ENCODE measurements at regions not wholly inside any gene's neighbourhood (a gene's known extent, or its start where the extent isn't known, plus 50 kb on each side); places are given as distances from the start of the nearest gene placed in this dataset.

GRCh38 chr18:24797981-24798380 is 337.5 kb downstream of the HRH4 start:
- DNase-seq = no peak

GRCh38 chr18:24799176-24799575 is 338.7 kb downstream of the HRH4 start:
- no peak for DNase-seq

GRCh38 chr18:24799720-24800119 is 339.3 kb downstream of the HRH4 start:
- DNase-seq = no peak

DNA sequence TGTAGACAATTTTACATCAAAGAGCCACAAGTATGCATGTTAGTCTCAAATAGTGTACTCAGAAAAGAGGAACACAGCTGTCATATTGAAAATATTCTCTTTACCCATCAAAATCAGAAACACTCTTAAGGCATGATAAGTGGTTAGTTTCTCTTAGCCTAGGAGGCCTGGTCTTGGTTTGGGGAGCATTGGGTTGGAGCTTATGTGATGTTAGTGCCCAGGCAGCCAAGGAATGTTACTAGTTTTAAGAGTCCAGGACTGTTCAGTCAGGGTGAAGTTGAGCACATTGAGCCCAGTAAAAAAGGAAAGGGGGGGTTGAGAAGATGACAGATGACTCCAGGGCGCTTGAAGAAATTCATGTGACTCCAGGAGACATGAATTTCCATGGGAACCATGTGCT is 340.6 kb downstream of the HRH4 start:
- no peak for DNase-seq

DNA sequence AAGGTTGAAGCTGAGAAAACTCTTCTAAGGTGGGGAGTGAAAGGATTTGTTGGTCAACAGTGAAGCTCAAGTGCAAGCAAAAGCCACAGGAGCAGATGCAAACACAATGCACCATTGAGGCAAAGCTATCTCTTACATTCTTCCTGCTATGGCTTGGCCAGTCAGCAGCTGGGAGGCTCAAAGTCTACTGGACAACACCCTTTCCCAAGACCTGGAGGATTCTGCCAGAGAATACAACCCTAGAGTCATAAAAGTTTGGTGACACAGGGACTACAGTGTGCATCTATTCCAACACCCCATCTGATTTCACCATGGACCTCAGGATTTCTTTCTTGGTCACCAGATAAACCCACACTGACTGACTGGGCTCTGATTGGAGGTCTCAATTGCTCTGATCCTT is 342.0 kb downstream of the HRH4 start:
- no peak for DNase-seq

DNA sequence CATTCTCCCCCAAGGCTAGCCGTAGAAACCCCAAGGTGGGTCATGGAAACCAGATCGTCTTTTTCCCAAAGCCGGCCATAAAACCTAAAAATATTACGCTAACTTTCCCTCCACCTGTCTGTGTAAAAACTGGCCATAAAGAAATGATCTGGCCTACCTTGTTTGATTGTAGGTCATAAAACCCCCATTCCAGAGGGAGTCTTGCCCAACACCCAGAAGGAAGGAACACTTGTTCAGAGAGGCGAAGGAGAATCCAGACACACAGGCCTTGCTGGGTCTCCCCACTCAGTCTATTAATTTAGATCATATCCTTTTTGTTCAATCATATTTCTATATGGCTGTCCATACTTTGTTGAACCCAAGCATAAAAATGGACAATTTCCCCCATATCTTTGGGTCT is 344.7 kb downstream of the HRH4 start:
- no peak for DNase-seq

DNA sequence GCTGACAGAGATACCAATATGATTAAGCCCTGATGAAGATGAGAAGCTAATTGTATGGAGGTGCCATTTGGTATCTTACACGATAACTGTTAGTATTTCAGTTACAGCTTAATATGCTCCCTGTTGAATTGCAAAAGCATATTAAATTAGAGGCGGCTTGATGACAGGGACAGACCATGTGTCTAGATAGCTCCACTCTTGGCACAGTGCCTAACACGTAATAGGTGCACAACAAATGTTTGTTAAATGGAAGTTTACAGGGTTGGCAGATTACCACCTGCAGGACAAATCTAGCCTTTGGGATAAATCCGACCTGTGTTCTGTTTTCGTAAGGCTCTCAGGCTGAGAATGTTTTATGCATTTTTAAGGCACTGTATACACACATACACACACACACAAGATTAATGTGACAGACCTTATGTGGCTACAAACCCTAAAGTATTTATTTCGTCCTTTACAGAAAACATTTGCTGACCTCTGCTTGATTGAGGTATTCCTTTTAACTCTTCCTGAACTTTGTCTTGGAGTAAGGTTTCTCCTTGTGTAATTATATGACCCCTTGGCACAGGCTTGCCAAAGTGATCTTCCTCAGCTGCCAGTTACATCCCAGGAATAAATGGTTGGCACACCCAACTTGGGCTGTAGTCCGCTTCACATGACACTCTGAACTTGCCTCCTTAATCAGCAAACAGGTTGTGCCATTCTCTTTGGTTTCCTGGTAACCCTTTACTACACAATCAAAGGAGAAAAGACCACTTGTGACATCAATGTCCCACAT is 348.9 kb downstream of the HRH4 start:
- no peak for DNase-seq

DNA sequence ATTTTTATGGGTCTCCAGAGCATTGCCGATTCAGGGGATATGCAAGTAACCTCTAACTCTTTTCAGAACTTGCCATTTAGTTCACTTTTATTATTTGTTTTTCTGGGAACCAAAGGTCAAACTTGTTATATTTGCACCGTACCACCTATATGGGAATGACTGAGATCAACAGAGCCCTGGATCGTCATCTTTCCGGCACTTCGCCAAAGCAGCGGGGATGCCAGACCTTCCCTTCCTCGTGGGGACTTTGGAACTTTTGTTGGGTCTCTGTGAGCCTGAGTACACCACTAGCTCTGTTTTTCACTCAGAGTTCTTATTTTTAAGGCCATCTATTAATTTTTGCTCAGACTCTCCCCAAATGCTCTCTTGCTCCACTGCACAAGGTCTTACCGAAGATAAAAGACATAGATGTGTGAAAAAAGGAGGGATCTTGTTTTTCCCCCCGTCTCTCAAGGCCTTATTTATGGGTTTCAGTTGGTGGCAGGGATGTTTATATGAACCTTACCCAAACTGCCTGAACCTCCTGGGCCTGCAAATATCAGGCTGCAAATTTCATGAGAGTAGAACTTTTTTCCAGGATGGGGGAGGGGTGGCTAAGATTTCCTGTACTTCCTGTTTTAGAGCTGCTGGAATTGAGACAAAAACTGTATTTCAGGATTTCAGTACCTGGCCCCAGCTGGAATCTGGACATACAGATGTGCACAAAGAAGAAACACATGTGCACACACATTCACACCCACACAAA is 350.3 kb downstream of the HRH4 start:
- DNase-seq = no peak

- DNase-seq = no peak
These were observed 351.7 kb downstream of the HRH4 start for GRCh38 chr18:24811950-24812681.

DNA sequence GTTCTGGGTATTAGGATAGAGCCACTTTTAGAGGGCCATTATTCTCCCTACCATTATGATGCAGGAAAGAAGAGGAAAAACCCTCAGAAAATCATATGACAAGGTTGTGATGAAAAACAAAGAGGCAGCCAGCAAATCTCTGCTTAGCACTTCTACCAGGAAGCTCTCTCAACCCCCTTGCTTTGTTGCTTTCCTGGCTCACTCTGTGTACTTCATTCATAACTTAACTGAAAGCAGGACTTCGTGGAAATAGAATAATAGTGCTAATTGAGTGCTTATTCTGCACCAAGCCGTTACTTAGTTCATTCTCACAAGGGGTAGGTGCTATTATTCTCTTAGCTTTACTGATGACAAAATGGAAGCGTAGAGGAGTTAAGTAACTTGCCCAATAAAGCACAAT is 354.1 kb downstream of the HRH4 start:
- DNase-seq = no peak

GRCh38 chr18:24817150-24817549 is 356.7 kb downstream of the HRH4 start:
- no peak for DNase-seq

DNA sequence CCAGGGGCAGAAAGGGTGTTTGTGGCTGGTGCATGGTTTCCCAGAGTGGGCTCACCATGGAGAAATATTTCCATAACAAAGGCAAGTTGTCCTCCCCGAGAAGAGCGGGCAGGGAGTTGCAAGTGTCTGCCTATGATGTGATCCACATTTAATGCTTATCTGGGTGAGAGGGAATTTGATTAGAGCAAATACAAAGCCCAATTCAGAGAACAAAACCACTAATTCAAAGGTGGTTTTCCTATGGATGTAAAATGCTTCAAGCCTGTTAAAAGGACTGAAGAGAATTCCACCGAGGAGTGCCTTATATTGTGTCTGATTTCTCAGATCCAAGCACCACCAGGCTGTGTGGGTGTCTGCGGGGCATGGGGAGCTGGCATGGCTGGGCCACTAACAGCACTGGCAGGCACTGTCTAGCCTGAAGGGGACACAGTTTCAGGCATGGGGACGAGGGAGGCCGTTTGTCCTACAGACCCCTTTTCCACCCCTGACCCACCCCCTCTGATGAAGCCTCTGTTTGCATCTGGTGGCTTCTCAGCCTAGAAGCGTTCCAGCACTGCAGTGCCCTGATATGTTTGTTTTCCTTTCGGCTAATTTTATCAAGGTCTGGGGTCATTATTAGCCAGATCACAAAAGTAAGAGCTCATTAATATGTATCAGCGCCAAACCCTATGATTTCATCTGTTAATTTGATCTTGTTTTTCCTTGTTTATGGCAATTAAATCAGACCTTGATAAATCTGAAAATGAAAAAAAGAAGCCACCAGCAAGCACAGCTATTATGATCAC is 357.3 kb downstream of the HRH4 start:
- no peak for DNase-seq

DNA sequence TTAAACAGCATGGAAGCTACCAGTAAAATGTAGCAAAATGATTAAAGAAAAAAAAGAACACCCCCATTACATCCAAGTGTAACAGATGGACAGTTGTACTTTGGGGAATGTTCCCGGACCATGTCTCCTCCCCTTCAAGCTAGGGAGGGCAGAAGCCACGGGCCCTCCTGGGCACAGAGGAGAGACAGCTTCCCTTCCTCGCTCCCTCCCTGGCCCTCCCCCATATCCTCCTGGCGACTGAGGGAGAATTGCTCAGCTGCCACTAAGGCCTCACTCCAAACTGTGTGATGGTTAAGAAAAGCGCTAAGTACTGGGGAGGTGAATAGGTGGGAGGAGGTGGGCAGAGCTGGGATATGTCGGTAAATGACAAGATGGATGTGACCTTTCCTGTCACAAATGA is 358.0 kb downstream of the HRH4 start:
- no peak for DNase-seq

- DNase-seq = no peak
These were observed 358.9 kb downstream of the HRH4 start for GRCh38 chr18:24819141-24819890.

GRCh38 chr18:24825397-24825796 is 365.0 kb downstream of the HRH4 start:
- no peak for DNase-seq

- no peak for DNase-seq
These were observed 366.2 kb downstream of the HRH4 start for GRCh38 chr18:24826605-24827004.

GRCh38 chr18:24827501-24827900 is 367.1 kb downstream of the HRH4 start:
- no peak for DNase-seq

GRCh38 chr18:24831081-24831480 is 370.6 kb downstream of the HRH4 start:
- no peak for DNase-seq

DNA sequence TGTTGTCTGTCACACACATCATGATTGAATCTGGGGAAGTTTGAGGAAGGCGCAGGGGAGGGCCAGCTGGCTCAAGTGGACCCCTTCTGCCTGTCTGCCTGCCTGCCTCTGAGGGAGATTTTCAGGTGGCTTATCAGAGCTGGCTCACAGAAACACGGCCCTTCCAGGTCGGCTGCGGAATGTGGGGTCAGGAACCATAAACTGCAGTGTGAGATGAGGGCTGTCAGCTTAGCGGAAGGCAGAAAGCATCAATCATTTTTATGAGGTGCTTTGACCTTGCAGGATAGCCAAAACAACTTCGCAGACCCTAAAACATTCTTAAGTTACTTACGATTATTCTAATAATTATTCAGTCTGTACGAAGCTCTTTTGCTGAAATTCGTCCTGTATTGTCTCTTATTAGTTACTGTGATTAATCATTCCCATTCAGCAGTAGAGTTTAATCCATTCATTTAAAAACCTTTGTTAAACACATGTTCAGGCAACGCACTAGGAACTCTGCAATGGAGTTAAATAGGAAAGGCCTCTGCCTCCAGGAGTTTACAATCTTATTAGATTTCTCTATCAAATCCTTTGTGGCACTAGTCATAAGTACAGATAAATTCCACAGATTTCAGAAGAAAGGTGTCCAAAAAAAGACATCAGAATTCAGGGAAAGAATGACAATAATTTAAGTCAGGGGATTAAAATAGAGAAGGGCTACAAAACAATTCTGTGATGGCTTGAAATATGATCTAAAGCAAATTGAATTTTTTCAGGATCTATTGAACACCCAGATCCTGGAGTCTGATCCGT is 371.6 kb downstream of the HRH4 start:
- DNase-seq = no peak

DNA sequence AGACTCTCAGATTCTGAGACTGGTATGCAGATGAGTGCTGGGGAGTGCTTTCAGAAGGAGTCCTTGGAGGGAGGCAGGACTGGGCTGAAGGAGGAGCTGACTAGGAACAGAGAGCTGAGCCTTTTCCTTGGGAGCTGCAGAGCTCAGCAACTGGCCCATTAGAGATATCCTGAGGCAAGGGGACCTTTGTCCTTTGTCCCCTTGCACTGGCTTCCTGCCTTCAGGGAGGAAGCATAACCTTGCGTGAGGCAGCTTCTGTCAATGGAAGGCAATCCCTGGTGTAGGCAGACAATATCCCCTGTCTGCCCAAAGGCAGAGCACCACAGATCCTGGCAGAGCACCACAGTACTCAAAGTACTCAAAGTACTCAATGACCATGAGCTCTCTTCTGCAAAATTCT is 375.3 kb downstream of the HRH4 start:
- DNase-seq = no peak

DNA sequence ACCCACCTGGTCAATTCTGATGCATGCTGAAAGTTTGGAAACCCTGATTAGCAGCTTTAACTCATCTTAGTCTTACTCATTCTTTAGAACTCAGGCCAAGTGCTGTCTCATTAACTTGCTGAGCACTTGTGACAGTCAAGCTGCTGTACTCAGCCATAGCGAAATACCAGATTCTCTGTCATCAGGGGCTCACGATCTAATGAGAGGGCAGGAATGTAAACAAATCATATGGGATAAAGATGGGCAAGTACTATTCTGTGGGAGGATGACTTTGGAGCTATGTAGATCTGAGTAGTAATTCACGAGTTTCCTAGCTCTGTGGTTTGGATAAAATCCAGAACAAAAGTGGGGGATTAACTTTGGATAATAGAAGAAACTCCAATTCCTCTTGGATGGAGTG is 376.6 kb downstream of the HRH4 start:
- no peak for DNase-seq

All from stimulated activated CD4-positive, alpha-beta T cell treated with anti-CD3 and anti-CD28 coated beads, Interleukin-12 subunit alpha, Interleukin-12 subunit beta, amount 100 ng/mL, for 4 hours (primary cell).